Fibroblast of skin of scalp (primary cell): ENCODE measurements at regions not wholly inside any gene's neighbourhood (a gene's known extent, or its start where the extent isn't known, plus 50 kb on each side); places are given as distances from the start of the nearest gene placed in this dataset.
"Not testable (repeated sequence)": the region's sequence is repeated elsewhere in the genome, so short reads cannot be mapped to it uniquely, and the experiment has no call there.

Source experiments
- DNase-seq: peaks from one replicate; pipeline ENCODE4 v3.0.0-alpha.2; 2013

DNA sequence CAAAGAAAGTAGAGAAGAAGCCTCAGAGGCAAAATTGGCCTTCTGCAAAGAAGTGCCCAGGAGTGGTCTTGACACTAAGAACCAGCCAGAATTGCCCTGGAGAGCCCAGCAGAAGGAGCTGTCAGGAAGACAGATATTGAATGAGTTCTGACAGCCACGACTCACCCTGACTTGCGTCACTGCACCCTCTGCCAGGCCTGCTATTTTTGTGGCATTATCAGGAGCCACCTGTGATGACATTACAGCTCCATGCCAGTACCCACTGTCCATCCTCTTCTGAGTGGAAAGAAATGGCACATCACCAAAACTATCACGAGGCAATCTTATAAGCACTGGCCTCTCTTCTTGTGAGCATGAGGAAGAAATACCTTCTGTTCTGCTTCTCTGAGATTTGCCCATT, 67.7 kb downstream of the SMIM20 start:
- DNase-seq = no peak

DNA sequence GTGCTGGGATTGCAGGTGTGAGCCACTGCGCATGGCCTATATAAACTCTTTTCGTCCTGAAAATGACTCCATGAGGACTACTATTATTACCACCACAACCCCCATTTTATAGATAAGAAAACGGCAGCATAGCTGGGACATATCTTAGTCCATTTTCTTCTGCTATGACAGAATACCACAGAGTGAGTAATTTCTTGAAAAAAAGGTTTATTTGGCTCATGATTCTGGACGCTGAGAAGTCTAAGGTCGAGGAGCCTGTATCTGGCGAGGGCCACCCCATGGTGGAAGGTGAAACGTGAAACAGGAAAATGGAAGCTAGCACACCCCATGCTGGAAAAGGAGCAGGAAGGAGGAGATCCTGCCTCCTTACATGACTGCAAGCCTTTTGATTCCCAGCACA, 68.9 kb downstream of the SMIM20 start:
- no peak for DNase-seq

DNA sequence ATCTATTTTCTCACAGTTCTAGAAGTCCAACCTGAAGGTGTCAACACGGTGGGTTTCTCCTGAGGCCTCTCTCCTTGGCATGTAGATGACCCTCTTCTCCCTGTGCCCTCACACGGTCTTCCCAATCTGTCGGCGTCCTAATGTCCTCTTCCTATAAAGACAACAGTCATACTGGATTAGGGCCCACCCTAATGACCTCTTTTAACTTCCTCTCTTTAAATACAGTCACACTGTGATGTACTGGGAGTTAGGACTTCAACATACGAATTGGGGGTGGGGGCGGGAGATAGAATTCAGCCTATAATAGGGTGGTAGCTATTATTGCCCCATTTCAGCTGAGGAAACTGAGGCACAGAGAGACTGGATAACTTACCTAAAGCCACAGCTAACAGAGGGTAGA, 70.2 kb downstream of the SMIM20 start:
- DNase-seq = no peak

DNA sequence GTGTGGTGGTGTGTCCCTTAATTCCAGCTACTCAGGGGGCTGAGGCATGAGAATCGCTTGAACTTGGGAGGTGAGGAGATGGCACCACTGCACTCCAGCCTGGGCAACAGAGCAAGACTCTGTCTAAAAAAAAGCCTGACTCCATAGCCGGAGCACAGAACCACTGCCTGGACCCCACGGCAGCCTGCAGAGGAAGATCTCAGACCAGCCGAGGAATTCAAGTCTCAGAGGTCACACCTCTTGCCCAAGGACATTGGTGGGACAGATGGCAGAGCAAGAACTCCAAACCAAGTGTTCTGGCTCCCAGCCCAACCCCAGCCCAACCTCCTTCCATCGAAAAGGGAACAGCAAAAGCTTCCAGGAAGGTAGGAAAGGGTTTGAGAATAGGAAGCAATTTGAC, 70.8 kb downstream of the SMIM20 start:
- DNase-seq = no peak

DNA sequence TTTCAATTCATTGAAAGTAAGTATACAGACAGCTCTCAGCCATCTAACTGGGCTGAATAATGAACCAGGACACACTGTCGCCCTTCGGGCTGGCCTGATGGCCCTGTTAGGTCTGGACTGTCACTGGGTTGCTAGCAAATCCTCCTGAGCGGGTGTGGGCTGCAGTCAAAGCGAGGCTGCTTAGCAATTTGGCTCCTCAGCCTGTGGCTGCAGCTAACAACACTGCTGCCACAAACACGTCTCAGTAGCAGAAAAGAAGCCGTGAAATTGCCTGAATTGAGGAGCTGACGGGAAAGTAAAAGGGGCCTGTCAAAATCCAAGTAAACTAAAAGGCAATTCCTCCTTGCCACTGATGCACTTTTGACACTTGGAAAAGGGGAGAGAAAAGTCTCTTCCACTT, 72.8 kb downstream of the SMIM20 start:
- no peak for DNase-seq

DNA sequence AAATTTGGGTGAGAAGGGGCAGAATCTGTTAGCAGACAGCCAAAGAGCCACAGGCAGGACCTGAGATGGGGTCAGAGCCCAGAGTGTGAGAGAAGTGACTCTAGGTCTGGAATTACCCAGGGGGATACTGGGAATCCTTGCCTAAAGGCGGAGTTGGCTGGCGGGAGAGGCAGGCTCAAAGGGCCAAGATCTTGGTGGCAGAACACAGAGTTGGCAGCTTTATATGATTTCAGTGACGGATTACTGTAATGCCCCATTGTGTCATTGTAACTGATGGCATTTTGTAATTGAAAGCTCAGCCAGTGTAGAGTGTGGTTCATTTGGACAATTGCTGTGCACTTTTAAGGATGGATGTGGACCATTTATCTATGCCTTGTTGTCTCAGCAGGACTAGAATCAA, 77.3 kb downstream of the SMIM20 start:
- DNase-seq = no peak

DNA sequence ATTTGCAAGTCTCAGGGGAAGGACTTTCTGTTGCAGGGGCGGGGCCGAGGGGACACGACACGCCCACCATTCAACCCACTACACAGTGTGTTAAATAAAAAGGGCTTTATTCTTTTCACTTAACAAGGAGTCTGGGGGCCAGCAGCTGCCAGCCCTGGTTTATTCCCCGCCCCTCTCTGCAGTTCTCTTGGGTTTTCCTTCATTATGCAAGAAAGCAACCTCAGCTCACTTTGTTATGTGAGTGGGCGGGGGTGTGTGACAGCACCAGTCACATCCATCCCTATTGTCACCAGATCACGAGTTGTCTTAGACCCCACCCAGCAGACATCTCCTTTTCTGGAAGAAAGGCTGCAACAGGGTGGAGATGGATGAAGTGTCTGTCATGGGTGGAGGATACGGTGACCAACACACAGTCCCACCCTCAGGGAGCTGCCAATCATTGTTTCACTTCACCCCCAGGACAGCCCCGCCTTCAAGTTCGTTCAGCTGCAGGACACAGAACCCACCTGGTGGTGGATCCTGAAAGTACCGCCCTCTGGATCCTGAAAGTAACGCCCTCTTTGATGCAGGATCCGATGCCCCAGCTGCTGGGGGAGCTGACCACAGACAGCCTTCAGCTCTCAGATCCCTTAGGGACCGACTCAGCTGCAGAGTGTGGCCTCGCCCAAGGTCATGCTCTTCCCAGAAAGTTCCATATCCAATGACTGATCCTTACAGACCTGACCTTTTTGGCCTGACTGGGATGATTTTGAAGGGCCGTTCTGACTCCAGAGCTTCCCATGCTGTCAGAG, 79.6 kb downstream of the SMIM20 start:
- peak; percentile 46 for DNase-seq

DNA sequence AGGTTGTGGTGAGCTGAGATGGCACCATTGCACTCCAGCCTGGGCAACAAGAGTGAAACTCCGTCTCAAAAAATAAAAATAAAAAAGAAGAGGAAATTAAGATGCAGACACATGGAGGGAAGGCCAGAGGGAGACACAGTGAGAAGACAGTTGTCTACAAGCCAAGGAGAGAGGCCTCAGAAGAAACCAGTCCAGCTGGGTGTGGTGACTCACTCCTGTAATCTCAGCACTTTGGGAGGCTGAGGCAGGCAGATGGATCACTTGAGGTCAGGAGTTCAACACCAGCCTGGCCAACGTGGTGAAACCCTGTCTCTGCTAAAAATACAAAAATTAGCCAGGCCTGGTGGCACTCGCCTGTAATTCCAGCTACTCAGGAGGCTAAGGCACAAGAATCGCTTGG, 80.6 kb downstream of the SMIM20 start:
- DNase-seq = peak; percentile 53

DNA sequence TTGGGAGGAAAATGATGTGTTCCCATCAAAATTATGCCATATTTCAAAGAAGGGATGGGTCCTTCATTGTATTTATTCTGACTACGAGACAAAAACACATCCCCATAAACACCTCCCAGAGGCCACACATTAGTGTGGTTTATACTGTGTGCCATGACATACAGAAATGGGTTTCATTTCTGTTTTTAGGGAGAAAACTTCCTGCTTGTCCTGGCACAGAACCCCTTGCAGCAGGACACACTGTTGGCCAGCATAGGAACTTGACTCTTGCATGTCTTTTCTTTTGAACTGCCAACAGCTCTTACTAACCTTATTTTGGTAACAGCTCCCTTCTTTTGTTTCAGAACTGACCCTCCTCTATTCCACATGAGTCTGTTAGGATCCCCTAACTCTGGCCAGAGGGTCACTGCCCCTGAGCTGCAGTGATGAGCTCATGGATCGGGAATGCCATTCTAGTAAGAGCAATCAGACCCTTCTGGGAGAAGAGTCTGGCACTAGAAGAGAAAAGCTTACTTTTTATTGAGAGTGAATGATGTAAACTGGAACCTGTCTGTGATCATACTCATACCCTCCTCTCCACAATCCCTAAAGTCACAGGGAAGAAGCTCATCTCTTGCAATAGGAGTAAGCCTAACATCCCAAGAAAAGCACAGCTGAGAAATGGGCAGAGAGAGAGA, 86.4 kb downstream of the SMIM20 start:
- peak; percentile 51 for DNase-seq

DNA sequence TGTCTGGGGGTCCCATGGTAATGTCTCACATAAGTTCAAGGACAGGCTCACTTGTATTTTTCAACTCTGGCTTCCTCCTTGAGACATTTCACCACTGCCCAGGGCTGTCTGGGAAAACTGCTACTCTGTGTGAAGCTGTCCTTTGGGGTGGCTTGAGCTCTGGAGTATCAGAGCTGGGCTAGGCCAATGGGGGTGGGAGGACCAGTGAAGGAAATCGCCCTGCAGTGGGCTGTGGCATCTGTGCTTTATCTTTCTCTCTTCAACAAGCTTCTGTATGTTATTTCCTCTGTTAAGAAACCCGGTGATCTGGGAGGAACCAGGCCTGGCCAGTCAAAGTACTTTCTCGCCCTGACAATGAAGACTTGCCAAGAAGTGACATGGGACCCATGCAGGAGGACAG, 87.4 kb downstream of the SMIM20 start:
- DNase-seq = no peak

DNA sequence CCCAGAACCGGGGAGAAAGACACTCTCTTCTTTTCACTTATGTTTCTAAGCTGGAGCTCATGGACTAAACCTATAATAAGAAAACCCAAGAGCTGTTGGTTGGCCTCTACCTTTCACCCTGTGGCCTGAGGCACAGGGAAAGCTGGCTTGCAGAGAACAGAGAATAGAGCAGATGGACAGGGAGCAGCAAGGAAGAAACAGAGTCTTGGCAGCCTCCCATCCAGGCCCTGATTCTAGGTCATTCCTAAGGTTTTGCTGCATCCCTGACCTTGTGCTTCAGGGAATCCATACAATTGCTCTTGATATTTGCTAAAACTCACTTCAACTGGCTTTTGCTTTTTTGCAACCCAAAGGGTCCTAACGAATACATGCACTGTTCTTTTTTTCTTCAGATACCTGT, 87.8 kb downstream of the SMIM20 start:
- no peak for DNase-seq

DNA sequence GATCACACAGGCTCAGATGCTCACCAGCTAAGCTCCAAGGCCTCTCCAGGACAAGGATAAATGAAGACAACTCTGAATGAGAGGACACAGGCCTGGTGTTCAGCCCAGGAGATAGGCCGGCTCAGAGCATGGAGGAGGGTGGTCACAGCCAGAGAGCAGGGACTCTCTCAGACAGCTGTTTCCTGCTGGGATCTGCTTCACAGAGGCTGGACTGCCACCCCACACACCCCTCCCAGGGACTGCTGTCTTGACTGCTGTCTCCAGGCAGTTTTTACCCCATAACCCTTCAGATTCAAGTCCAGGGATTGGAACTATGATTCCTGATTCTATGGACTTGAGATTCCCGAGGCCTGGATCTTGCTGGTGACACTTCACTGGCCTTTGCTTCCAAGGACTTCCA, 89.0 kb downstream of the SMIM20 start:
- DNase-seq = no peak

DNA sequence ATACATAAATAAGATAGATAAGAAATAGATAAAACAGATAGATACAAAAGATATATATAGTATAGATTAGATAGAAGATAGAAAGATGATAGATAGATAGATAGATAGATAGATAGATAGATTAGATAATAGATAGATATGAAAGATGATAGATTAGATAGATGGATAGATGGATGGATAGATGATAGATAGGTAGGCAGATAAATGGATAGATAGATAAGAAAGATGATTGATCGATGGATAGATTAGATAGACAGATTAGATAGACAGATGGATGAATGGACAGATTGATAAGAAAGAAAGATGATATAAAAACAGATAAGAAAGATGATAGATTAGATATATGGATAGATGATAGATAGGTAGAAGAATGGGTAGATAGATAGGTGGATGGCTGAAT, 90.3 kb downstream of the SMIM20 start:
- no peak for DNase-seq

DNA sequence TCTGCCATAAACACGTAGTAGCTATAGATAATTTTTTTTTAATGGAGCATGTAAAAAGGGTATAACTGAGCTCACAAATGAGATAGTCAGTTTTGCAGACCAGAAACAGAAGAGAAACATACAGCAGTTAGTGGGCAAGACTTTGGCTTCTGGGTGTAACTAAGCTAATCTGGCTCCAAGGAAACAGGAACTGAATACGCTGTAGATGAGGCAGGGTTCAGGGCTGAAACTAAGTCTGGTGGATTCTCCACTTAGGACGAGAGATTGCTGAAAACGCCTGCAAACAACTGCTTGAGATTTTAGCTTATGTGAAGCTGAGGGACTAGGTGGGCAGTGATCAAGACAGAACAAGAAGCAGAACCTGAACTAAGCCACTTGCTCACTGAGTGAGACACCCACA, 91.7 kb downstream of the SMIM20 start:
- no peak for DNase-seq

DNA sequence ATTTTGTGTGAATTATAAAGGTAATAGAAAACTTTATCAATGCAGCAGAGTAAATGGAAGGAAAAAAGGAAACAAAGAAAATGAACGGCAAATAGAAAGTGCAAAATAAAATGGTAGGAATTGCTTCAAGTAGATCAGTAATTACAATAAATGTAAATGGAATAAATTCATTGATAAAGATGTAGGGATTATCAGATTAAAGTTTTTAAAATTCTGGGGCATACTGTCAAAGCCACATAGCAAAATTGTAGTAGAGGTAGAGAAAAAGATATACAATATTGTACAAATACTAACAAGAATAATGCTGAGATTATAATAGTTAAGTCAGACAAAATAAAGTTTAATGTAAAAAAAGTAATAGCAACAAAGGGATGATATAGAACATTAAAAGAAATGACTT, 94.7 kb downstream of the SMIM20 start:
- DNase-seq = no peak

DNA sequence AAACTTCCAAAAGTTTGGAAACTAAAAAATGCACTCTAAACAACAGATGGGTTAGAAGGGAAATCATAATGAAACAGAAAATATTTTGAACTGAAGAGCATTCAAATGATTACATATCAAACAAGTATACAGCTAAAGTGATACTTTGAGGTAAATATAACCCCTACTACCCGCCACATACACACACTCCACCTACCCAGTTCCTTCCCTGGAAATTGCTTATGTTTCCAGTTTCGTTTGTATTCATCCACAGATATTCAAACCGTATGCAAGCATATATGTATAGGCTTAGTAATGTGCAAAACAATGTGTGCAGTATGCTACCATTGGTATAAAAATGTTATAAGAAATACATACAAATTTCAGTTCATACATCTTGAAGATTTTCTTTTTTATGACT, 95.5 kb downstream of the SMIM20 start:
- no peak for DNase-seq

DNA sequence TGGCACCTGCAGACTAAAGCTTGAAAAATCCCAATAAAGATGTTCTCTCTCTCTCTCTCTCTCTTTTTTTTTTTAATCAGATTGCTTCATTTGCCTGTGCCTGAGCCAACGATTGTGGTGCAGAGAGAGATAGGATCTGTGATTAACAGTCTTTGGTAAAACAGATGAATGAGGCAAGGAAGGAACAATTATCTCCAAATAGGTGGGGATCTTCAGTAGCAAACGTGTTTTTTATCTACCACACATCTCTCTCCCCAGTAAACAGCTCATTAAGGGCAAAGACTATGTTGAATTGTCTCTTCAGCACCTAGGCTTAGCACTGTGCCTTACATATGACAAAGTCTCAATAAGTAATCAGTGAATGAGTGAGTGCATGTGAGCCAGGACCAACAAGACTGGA, 96.3 kb downstream of the SMIM20 start:
- no peak for DNase-seq

DNA sequence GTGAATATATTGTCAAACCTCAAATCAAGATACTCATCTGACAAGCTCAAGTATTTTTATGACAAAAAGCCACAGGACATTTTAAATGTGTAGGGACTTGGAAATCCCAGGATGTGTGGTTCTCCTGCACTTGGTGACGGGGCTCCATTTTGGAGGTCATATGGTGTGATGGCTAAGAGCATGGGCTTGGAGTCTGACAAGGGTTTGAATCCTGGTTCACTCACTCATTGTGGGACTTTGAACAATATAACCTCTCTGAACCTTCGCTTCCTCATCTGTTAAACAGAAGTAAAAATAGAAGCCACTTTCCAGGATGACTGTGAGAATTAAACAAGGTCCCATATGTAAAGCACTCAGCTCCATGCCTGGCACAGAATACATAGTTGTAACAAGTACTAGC, 99.6 kb downstream of the SMIM20 start:
- DNase-seq = no peak

DNA sequence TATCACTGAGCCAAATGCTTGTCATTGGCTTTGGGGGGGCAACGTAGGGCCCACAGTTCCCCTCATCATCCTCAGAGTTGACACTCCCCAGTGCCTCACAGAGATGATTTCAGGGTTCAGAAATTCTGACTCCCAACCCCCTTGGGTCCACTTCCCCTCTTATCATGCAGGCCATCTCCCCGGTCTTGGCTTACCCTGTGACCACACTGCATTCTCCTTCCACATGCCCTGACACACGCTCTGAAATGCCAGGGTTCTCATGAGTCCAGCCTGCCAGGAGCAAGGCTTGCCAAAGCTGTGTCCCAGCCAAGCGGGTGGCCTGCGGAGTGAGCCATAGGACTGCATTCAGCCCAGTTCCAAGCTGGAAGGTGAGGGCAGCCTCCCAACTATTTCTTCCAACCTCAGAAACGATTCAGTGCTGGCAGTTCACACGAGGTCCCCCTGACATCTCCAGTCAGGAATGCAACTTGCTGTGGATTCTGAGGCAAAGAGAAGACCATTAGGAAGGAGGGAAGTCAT, 101.2 kb downstream of the SMIM20 start:
- DNase-seq = peak; percentile 98

DNA sequence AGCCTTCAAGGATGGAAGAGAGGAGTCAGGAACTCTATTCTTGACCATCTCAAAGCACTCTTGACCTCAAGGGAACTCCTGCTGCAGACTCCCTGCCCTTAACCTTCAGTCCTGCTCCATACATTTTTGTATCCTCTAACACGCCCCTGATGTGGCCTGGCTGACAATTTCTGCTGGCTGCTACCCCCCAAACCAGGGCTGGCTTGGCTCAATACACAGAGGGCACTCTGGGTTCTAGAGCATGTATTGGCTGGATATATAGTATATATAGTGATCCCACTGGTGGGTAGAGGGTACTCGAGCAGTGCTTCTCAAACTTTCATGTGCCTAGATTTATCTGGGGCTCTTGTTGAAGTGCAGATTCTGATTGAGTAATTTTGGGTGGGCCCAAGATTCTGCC, 101.9 kb downstream of the SMIM20 start:
- no peak for DNase-seq

DNA sequence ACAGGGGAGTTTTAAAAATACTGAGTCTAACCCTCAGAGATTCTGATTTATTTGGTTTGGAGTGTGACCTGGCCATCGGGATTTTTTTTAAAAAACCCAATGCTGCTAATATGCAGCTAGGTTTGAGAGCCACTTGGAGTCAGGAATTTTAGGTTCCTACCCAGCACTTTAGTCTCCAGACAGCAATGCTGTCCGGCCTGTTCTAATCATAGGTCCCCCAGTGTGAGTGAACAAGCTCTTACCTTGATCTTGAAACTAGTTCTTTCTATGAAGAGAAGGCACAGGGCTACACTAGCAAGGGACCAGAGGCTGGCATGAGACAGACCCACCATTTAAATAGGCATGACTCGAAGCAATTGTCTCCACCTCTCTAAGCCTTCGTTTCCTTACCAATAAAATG, 103.5 kb downstream of the SMIM20 start:
- no peak for DNase-seq

DNA sequence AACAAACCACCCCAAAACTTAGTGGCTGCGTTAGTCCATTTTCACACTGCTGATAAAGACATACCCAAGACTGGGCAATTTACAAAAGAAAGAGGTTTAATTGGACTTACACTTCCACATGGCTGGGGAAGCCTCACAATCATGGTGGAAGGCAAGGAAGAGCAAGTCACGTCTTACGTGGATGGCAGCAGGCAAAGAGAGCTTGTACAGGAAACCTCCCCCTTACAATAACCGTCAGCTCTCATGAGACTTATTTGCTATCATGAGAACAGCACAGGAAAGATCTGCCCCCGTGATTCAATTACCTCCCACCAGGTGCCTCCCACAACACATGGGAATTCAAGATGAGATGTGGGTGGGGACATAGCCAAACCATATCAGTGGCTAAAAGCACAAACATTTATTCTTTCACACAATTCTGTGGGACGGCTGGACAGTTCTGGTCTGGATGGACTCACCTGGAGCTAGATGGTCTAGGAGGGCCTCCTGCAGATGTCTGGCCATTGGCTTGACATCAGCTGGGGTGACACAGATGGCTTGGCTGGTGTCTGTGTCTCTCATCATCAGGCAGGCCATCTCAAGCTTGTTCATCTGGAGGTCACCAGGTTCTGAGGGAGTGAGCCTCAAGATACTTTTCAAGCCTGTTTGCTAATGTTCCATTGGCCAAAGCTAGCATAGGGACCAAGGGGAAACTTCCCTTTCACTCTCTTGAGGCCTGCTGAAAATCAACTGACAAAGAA, 104.1 kb downstream of the SMIM20 start:
- DNase-seq = not testable (repeated sequence)

DNA sequence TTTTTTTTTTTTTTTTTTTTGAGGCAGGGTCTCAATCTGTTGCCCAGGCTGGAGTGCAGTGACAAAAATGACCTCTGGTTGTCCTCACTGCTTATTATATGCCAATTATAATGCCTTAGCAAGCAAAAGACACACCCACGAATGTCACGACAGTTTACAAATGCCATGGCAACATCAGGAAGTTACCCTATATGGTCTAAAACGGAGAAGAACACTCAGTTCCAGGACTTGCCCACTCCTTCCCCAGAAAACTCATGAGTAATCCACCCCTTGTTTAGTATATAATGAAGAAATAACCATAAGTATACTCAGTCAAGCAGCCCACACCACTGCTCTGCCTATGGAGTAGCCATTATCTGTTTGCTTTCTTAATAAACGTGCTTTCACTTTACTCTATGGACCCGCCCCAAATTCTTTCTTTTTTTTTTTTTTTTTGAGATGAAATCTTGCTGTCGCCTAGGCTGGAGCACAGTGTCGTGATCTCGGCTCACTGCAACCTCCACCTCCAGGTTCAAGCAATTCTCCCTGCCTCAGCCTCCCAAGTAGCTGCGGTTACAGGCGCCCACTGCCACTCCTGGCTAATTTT, 106.2 kb downstream of the SMIM20 start:
- DNase-seq = peak; percentile 58
